ENCODE measurements at regions not wholly inside any gene's neighbourhood (a gene's known extent, or its start where the extent isn't known, plus 50 kb on each side); places are given as distances from the start of the nearest gene placed in this dataset.

- no peak overlapping the region for H2BK12ac ChIP-seq (ENCODE audit: low read length in 2 of 2)
- no peaks in the 10 kb centered on the region for H3K79me1 ChIP-seq (replicated peaks; ENCODE audit: low read length, poor library complexity, severe bottlenecking)
- H4K8ac ChIP-seq (ENCODE audit: low read length) = no peak overlapping the region
- no peaks in the 10 kb centered on the region for H3K9me3 ChIP-seq (ENCODE audit: control insufficient read depth, low read length)
- H3K4me3 ChIP-seq (ENCODE audit: insufficient read depth in 1 of 2, low read depth in 1 of 2, low read length in 2 of 2) = no peak overlapping the region
- no peak overlapping the region for H3K4me2 ChIP-seq (ENCODE audit: low read length, poor library complexity, severe bottlenecking)
- no peak overlapping the region for H2BK120ac ChIP-seq (ENCODE audit: low read depth, low read length)
- H3K4ac ChIP-seq (ENCODE audit: low read depth in 1 of 2, low read length in 2 of 2) = no peak overlapping the region
- no peaks in the 10 kb centered on the region for H3K27me3 ChIP-seq (ENCODE audit: control insufficient read depth in 1 of 2, insufficient read depth in 1 of 2, low read length in 2 of 2)
- no peak overlapping the region for H2AK5ac ChIP-seq (ENCODE audit: low read length, severe bottlenecking)
- no peak overlapping the region for H3K18ac ChIP-seq (ENCODE audit: low read depth in 1 of 2, low read length in 2 of 2)
- no peak overlapping the region for H3K14ac ChIP-seq (ENCODE audit: low read length in 2 of 2)
- no peak overlapping the region for H3K27ac ChIP-seq (ENCODE audit: low read length, poor library complexity, severe bottlenecking)
- H3K23ac ChIP-seq (ENCODE audit: low read length in 2 of 2) = no peak overlapping the region
- H2AFZ ChIP-seq (ENCODE audit: low read depth, low read length) = no peak overlapping the region
- no peaks in the 10 kb centered on the region for H3K36me3 ChIP-seq (ENCODE audit: control insufficient read depth in 1 of 2, insufficient read depth in 2 of 2, low read depth in 1 of 2, low read length in 2 of 2)
- no peaks in the 10 kb centered on the region for H3K4me1 ChIP-seq (ENCODE audit: control insufficient read depth, insufficient read depth, low read depth, low read length)
- no peak for DNase-seq
- no peak overlapping the region for H2BK15ac ChIP-seq (ENCODE audit: low read depth, poor library complexity, severe bottlenecking)
- H3K9ac ChIP-seq (ENCODE audit: low read length) = no peak overlapping the region
- no peak overlapping the region for H4K91ac ChIP-seq (ENCODE audit: low read length)
- no peak overlapping the region for H2BK5ac ChIP-seq (ENCODE audit: low read depth, low read length, poor library complexity, severe bottlenecking)
These were observed 544.5 kb downstream of the NPIPA7 start for GRCh38 chr16:16923479-16923878.

GRCh38 chr16:16924613-16925012 is 545.7 kb downstream of the NPIPA7 start:
- H3K27ac ChIP-seq (ENCODE audit: low read length, poor library complexity, severe bottlenecking) = no peak overlapping the region
- no peak overlapping the region for H3K9ac ChIP-seq (ENCODE audit: low read length)
- H2BK5ac ChIP-seq (ENCODE audit: low read depth, low read length, poor library complexity, severe bottlenecking) = no peak overlapping the region
- H3K79me1 ChIP-seq (replicated peaks; ENCODE audit: low read length, poor library complexity, severe bottlenecking) = no peaks in the 10 kb centered on the region
- 50% methylated on average over 4 of the region's 4 CpGs for WGBS
- H3K9me3 ChIP-seq (ENCODE audit: control insufficient read depth, low read length) = no peaks in the 10 kb centered on the region
- no peaks in the 10 kb centered on the region for H3K27me3 ChIP-seq (ENCODE audit: control insufficient read depth in 1 of 2, insufficient read depth in 1 of 2, low read length in 2 of 2)
- no peak overlapping the region for H3K4me2 ChIP-seq (ENCODE audit: low read length, poor library complexity, severe bottlenecking)
- H3K23ac ChIP-seq (ENCODE audit: low read length in 2 of 2) = no peak overlapping the region
- H2AK5ac ChIP-seq (ENCODE audit: low read length, severe bottlenecking) = no peak overlapping the region
- no peak overlapping the region for H2AFZ ChIP-seq (ENCODE audit: low read depth, low read length)
- H3K4me3 ChIP-seq (ENCODE audit: insufficient read depth in 1 of 2, low read depth in 1 of 2, low read length in 2 of 2) = no peak overlapping the region
- H2BK120ac ChIP-seq (ENCODE audit: low read depth, low read length) = no peak overlapping the region
- H3K4ac ChIP-seq (ENCODE audit: low read depth in 1 of 2, low read length in 2 of 2) = no peak overlapping the region
- H4K91ac ChIP-seq (ENCODE audit: low read length) = no peak overlapping the region
- H2BK12ac ChIP-seq (ENCODE audit: low read length in 2 of 2) = no peak overlapping the region
- no peak overlapping the region for H2BK15ac ChIP-seq (ENCODE audit: low read depth, poor library complexity, severe bottlenecking)
- H3K14ac ChIP-seq (ENCODE audit: low read length in 2 of 2) = no peak overlapping the region
- no peak overlapping the region for H4K8ac ChIP-seq (ENCODE audit: low read length)
- H3K36me3 ChIP-seq (ENCODE audit: control insufficient read depth in 1 of 2, insufficient read depth in 2 of 2, low read depth in 1 of 2, low read length in 2 of 2) = no peaks in the 10 kb centered on the region
- DNase-seq = no peak
- H3K4me1 ChIP-seq (ENCODE audit: control insufficient read depth, insufficient read depth, low read depth, low read length) = no peaks in the 10 kb centered on the region
- H3K18ac ChIP-seq (ENCODE audit: low read depth in 1 of 2, low read length in 2 of 2) = no peak overlapping the region

GRCh38 chr16:16925432-16925831 is 545.3 kb downstream of the XYLT1 start:
- H3K36me3 ChIP-seq (ENCODE audit: control insufficient read depth in 1 of 2, insufficient read depth in 2 of 2, low read depth in 1 of 2, low read length in 2 of 2) = no peaks in the 10 kb centered on the region
- no peaks in the 10 kb centered on the region for H3K4me1 ChIP-seq (ENCODE audit: control insufficient read depth, insufficient read depth, low read depth, low read length)
- no peak overlapping the region for H3K4ac ChIP-seq (ENCODE audit: low read depth in 1 of 2, low read length in 2 of 2)
- no peak overlapping the region for H2BK15ac ChIP-seq (ENCODE audit: low read depth, poor library complexity, severe bottlenecking)
- H3K9ac ChIP-seq (ENCODE audit: low read length) = no peak overlapping the region
- H3K27me3 ChIP-seq (ENCODE audit: control insufficient read depth in 1 of 2, insufficient read depth in 1 of 2, low read length in 2 of 2) = no peaks in the 10 kb centered on the region
- no peak overlapping the region for H2AFZ ChIP-seq (ENCODE audit: low read depth, low read length)
- H3K27ac ChIP-seq (ENCODE audit: low read length, poor library complexity, severe bottlenecking) = no peak overlapping the region
- no peak overlapping the region for H3K14ac ChIP-seq (ENCODE audit: low read length in 2 of 2)
- no peaks in the 10 kb centered on the region for H3K79me1 ChIP-seq (replicated peaks; ENCODE audit: low read length, poor library complexity, severe bottlenecking)
- no peaks in the 10 kb centered on the region for H3K9me3 ChIP-seq (ENCODE audit: control insufficient read depth, low read length)
- WGBS = 88% methylated on average over 1 of the region's 2 CpGs
- H4K8ac ChIP-seq (ENCODE audit: low read length) = no peak overlapping the region
- H2AK5ac ChIP-seq (ENCODE audit: low read length, severe bottlenecking) = no peak overlapping the region
- DNase-seq = no peak
- no peak overlapping the region for H3K4me3 ChIP-seq (ENCODE audit: insufficient read depth in 1 of 2, low read depth in 1 of 2, low read length in 2 of 2)
- H3K18ac ChIP-seq (ENCODE audit: low read depth in 1 of 2, low read length in 2 of 2) = no peak overlapping the region
- no peak overlapping the region for H3K4me2 ChIP-seq (ENCODE audit: low read length, poor library complexity, severe bottlenecking)
- no peak overlapping the region for H2BK12ac ChIP-seq (ENCODE audit: low read length in 2 of 2)
- H2BK5ac ChIP-seq (ENCODE audit: low read depth, low read length, poor library complexity, severe bottlenecking) = no peak overlapping the region
- no peak overlapping the region for H3K23ac ChIP-seq (ENCODE audit: low read length in 2 of 2)
- no peak overlapping the region for H4K91ac ChIP-seq (ENCODE audit: low read length)
- H2BK120ac ChIP-seq (ENCODE audit: low read depth, low read length) = no peak overlapping the region

- no peaks in the 10 kb centered on the region for H3K36me3 ChIP-seq (ENCODE audit: control insufficient read depth in 1 of 2, insufficient read depth in 2 of 2, low read depth in 1 of 2, low read length in 2 of 2)
- no peaks in the 10 kb centered on the region for H3K9me3 ChIP-seq (ENCODE audit: control insufficient read depth, low read length)
- no peak for DNase-seq
- H3K4me2 ChIP-seq (ENCODE audit: low read length, poor library complexity, severe bottlenecking) = no peak overlapping the region
- 45% methylated on average over 2 of the region's 4 CpGs for WGBS
- H3K14ac ChIP-seq (ENCODE audit: low read length in 2 of 2) = no peak overlapping the region
- H3K4me1 ChIP-seq (ENCODE audit: control insufficient read depth, insufficient read depth, low read depth, low read length) = no peaks in the 10 kb centered on the region
- no peak overlapping the region for H3K4ac ChIP-seq (ENCODE audit: low read depth in 1 of 2, low read length in 2 of 2)
- no peak overlapping the region for H3K27ac ChIP-seq (ENCODE audit: low read length, poor library complexity, severe bottlenecking)
- no peaks in the 10 kb centered on the region for H3K27me3 ChIP-seq (ENCODE audit: control insufficient read depth in 1 of 2, insufficient read depth in 1 of 2, low read length in 2 of 2)
- H3K23ac ChIP-seq (ENCODE audit: low read length in 2 of 2) = no peak overlapping the region
- no peak overlapping the region for H4K91ac ChIP-seq (ENCODE audit: low read length)
- no peaks in the 10 kb centered on the region for H3K79me1 ChIP-seq (replicated peaks; ENCODE audit: low read length, poor library complexity, severe bottlenecking)
- no peak overlapping the region for H4K8ac ChIP-seq (ENCODE audit: low read length)
- H2BK12ac ChIP-seq (ENCODE audit: low read length in 2 of 2) = no peak overlapping the region
- no peak overlapping the region for H2BK120ac ChIP-seq (ENCODE audit: low read depth, low read length)
- H2AK5ac ChIP-seq (ENCODE audit: low read length, severe bottlenecking) = no peak overlapping the region
- H2BK15ac ChIP-seq (ENCODE audit: low read depth, poor library complexity, severe bottlenecking) = no peak overlapping the region
- H3K9ac ChIP-seq (ENCODE audit: low read length) = no peak overlapping the region
- no peak overlapping the region for H3K4me3 ChIP-seq (ENCODE audit: insufficient read depth in 1 of 2, low read depth in 1 of 2, low read length in 2 of 2)
- H3K18ac ChIP-seq (ENCODE audit: low read depth in 1 of 2, low read length in 2 of 2) = no peak overlapping the region
- no peak overlapping the region for H2AFZ ChIP-seq (ENCODE audit: low read depth, low read length)
- H2BK5ac ChIP-seq (ENCODE audit: low read depth, low read length, poor library complexity, severe bottlenecking) = no peak overlapping the region
These were observed 542.1 kb downstream of the XYLT1 start for GRCh38 chr16:16928532-16929109.
